ENCODE measurements at regions not wholly inside any gene's neighbourhood (a gene's known extent, or its start where the extent isn't known, plus 50 kb on each side); places are given as distances from the start of the nearest gene placed in this dataset.

DNA sequence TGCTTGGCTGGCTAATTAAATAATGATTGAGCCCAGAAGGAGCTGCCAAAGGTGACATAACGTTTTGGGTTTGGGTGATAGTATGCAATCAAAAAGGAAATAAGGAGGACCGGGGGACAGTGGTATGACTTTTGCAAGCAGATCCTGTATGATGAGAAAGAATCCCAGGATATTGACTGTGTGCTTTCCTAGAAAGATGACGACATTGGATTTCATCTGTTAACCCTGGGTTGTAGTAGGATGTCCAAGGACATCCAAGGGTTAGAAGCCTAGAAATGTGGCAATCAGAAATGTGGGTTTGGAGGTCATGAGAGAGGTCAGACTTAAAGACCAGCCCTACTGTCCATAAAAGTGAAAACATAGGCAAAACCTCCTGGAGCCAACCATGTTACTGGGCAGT, 50.3 kb upstream of the HMHB1 start:
- no peak for DNase-seq (ENCODE audit: extremely low read depth, low read depth, low spot score)

DNA sequence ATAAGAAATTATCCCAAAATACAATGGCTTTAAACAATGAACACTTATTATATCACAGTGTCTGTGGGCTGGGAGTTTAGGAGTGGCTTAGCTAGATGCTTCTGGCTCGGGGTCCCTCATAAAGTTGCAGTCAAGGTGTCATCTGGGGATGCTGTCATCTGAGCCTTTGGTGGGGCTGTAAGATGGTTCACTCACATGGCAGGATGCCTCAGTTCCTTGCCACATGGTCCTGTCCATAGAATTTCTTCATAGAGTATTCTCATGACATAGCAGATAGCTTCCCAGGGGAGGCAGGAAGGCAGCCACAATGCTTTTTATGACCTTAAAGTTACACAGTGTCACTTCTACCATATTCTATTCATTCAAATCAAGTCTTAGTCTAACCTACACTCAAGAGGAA, 51.2 kb upstream of the HMHB1 start:
- DNase-seq (ENCODE audit: extremely low read depth, low read depth, low spot score) = no peak

DNA sequence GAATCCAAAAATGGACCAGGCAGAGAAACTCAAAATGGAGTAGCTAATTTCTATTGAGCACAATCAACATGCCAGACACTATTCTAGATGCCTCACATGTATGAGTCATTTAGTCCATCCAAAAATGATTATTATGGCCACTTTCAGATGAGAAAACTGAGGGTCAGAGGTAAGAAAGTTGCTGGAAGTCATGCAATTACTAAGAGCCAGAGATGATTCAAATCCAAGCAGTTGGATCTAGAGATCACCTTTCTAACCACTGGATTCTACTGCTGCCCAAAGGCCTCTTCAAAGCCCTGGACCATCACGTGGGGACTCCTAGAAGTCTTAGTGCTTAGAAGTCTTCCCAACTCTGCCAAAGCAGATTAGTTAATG, 51.8 kb upstream of the HMHB1 start:
- DNase-seq (ENCODE audit: extremely low read depth, low read depth, low spot score) = no peak

DNA sequence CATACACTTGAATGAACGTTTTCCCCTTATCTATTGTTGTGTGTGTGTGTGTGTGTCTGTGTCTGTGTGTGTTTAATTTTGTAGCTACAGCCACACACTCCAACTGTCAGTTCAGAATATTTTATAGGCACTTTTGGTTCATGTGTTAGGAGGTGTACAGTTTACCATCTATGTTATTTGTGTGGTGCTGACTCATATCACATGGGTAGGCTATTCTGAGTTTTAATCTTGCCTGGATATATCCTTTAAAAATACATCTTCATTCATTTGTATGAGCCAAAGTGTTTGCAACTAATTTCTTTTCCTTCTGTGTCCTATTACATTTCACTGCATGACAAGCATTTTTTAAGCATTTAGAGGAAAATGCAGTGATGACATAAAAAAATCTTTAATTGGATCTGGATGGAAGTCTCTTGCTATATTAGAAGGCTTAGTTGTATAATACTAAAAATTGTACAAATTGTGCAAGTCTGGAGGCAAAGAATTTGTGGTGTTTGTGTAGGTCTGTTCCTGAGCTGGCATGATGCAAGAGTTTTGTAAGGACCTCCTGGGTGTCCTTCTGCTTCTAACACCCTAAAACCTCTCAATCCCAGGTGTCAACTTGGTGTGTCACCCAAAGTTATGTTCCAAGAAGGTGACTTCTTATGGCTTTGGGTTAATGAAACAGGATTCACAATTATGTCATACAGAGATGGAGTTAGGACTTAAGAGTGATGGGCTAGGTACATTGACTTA, 52.4 kb upstream of the HMHB1 start:
- no peak for DNase-seq (ENCODE audit: extremely low read depth, low read depth, low spot score)

DNA sequence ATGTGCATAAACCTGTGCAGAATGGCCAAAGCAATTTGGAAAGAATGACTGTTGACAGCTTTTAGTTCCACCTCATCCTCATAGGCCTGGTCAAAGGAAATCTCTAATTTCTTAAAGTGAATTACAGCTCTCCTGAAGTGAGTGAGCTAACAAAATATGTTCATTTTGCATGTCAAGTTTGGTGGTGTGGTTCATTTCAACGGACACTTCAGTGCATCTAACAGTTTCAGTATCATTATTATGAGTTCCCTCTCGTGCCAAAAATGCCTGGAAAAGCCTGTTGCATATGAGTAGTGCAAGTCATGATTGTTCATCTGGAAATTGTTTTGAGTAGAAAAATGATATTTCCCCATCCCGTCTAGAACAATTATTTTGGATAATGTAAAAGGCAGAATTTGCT, 53.2 kb upstream of the HMHB1 start:
- DNase-seq (ENCODE audit: extremely low read depth, low read depth, low spot score) = no peak

DNA sequence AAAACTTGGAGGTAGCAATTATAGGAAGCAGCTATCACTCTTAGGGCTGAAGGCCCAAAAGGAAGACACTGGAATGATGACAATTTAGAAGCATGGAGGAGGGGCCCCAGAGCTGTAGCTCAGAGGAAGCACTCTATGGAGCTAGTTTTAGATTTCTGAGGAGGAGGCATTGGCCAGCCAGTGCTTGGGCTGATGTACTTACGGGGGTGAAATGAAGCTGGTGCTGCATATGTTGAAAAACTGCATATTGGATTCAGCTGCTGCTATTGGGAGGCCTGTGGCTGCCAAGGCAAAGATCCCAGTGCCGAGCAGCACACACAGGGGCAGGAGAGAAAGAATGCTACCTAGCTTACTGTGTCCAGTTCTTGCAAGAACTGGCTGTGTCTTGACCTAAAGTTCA, 53.9 kb upstream of the HMHB1 start:
- DNase-seq (ENCODE audit: extremely low read depth, low read depth, low spot score) = no peak

DNA sequence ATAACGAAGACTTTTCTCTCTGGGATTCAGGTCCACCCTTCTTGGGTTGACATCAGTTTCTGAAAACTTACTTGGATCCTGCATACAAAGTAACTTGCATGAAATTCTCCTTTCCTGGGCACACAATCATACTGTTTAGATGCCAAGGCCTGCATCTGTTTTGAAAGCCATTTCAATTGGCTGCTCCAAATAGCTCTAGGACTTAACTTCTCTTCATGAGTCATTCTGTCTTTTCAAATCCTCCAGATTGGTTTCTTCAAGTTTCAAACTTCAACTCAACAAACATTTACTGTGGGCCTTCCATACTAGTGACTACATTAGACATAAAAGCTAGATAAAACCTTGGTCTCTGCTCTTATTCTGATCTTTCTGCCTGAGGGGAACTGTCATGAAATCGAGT, 54.8 kb upstream of the HMHB1 start:
- DNase-seq (ENCODE audit: extremely low read depth, low read depth, low spot score) = no peak

DNA sequence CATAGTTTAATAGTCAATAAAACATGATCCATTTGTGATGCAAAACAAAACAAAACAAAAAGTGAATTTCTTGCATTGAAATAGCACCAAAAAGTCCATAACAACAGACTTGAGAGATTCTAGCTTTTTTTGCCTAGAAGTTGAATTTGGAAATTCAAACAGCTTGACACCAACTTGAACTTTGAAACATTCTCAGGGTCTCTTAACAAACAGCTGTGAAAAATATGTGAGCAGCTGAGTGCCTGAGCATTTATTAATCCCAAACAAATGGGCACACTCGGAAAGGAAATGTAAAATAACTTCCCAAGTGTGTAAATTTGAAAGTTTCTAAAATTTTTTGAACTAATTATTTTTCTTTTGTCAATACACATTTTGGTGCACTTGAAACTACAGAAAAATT, 56.0 kb upstream of the HMHB1 start:
- DNase-seq (ENCODE audit: extremely low read depth, low read depth, low spot score) = no peak

DNA sequence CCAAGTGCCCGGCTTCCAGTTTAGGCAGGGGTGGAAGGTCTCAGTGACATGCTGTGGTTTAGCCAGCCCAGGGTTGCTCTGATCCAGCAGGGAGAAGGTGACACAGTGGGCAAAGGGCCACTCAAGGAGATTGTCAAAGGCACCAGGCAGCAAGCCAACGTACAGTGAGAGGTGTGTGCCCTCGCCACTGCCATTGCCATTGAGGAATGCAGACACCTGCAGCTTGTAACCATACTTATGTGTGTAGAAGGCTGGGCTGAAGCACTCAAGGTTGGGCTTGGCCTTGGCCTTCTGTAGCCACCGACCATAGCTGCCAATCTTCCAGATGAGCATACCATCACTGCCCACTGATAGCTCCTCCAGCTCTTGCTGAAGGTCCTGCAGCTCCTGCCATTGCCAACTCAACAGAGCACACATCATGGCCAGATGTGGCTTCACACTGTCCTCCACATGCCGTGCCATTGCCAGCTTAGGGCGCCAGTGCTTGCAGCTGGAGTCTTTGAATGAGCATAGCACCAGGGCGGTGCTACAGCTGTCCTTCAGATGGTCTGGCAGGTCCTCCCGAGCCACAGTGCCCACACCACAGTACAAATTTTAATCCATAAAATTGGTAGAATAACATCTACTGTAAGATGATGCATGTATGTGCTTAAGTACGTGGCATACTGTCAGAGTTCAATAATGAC, 59.7 kb upstream of the HMHB1 start:
- no peak for DNase-seq (ENCODE audit: extremely low read depth, low read depth, low spot score)

DNA sequence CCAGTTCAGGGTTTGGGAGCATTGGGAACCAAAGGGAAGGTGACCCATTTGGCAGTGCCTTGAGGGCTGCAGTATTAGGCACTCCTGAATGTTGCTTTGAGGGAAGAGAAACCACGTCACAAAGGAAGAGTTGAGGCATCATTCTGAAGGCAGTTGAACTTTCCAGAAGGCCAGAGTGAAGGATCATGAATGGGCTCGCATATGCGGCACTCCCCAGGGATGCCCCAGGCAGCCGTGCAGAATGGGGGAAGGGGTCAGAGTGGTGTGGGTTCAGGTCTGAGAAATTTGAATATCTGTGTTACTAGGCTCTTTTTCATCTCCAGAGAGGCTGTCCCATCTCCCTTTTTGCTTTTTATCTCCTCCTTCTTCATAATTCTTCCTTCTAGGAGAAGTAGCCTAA, 60.6 kb upstream of the HMHB1 start:
- DNase-seq (ENCODE audit: extremely low read depth, low read depth, low spot score) = no peak

DNA sequence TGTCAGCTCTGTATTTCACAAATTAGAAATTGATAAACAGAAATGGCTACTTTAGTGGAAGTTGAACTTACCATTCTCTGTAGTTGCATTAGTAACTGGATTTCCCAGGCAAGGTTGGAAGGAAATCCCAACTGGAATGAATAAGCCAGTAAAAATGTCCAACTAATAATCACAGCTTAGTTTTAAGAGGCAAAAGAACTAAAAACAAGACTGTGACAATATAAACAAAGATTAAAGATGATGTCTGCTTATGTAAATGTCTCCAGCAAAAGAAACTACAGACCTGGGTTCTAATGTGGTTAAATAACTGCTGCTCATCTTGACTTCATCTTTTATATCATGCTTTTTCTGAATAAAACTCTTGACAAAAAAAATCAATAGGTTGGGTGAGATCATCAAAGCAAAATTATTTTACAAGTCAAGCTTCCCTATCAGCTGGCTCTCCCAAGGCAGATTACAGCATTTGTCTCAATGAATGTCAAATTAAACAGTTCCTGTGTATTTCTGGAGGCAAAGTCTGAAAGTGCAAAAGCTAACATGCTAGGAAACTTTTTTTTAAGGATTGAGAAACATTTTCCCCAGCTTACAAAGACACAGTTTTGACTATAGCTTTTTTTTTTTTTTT, 62.3 kb upstream of the HMHB1 start:
- no peak for DNase-seq (ENCODE audit: extremely low read depth, low read depth, low spot score)

DNA sequence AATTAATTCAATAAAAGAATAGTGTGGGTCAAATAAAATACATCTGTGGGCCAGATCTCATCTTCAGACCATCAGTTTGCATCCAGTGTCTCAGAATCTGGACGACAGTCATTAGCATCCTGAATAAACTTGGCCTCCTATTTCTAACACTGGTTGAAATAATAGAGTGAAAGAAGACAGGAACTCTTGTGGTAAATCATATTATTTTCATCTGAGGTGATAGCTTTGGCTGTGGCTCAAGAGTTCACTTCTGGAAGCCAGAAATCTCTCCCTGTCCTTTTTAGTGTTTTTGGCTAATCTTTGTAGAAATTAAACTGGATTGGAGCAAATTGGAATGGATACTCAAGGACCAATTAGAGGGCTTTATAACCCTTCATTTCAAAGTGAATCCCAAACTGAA, 63.4 kb upstream of the HMHB1 start:
- DNase-seq (ENCODE audit: extremely low read depth, low read depth, low spot score) = no peak

DNA sequence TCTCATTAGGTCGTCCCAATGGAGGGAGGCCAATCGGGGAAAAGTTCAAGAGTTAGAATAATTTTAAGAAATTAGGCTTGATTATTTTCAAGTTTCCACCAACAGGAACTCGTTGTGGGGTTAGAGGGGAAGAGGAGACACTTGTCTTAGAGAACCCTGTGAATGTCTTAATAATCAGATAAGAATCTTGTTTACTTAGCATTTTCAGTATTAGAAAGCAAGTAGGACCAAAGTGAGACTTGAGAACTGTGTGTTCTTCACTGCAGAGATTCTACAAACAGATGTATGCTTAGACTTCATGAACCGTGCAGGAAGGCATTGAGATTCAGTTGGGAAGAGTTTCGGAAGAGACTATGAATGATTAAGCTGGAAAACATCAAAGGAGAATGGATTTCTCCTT, 69.0 kb upstream of the HMHB1 start:
- no peak for DNase-seq (ENCODE audit: extremely low read depth, low read depth, low spot score)

DNA sequence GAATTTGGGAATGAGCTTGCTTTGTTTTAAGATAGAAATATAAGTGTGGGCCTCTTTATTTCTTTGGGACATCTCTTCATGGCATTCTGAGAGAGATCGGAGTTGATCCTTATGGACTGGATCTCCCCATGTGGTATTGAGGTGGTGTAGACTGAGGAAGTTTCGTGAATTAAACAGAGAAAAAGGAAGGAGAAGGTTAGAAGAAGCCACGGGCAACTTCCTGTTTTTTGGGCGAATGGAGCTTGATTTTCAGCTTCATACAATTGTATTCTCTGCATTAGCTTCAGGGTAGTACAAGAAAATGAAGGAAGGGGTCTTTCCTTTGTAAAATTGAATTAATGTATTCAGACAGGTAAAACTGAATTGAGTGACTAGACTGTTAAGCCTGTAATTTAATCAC, 70.5 kb upstream of the HMHB1 start:
- no peak for DNase-seq (ENCODE audit: extremely low read depth, low read depth, low spot score)

DNA sequence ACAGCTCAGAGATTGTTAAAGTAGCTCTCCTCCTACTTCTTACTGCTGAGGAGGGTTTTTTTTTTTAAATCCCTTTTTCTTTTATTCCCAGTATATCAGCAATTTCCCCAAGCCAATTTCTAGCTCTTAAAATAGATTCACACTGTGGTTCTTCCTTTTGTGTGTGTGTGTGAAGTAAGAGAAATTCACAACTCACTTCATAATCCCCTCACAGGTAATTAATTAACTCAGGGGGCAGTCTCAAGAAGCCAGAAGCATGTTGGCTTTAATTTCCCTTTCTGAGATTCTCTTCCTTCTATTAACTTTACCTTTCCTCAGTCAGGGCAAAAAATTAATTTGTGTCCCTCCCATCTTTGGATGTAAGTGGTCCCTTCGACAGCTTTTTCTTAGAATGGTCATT, 71.0 kb upstream of the HMHB1 start:
- no peak for DNase-seq (ENCODE audit: extremely low read depth, low read depth, low spot score)

DNA sequence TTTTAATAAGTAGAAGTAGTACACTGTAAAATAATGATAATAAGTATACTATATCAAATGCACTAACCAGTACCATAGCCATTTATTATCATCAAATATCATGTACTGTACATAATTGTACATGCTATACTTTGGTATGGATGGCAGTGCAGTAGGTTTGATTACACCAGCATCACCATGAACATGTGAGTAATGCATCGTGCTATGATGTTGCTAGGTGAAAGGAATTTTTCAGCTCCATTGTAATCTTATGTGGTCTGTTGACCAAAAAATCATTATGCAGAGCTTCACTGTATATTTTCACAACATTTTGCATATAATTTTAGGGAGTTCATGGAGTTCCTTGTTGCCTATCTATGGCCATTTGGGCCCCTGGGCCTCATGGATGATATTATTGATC, 72.2 kb upstream of the HMHB1 start:
- no peak for DNase-seq (ENCODE audit: extremely low read depth, low read depth, low spot score)

DNA sequence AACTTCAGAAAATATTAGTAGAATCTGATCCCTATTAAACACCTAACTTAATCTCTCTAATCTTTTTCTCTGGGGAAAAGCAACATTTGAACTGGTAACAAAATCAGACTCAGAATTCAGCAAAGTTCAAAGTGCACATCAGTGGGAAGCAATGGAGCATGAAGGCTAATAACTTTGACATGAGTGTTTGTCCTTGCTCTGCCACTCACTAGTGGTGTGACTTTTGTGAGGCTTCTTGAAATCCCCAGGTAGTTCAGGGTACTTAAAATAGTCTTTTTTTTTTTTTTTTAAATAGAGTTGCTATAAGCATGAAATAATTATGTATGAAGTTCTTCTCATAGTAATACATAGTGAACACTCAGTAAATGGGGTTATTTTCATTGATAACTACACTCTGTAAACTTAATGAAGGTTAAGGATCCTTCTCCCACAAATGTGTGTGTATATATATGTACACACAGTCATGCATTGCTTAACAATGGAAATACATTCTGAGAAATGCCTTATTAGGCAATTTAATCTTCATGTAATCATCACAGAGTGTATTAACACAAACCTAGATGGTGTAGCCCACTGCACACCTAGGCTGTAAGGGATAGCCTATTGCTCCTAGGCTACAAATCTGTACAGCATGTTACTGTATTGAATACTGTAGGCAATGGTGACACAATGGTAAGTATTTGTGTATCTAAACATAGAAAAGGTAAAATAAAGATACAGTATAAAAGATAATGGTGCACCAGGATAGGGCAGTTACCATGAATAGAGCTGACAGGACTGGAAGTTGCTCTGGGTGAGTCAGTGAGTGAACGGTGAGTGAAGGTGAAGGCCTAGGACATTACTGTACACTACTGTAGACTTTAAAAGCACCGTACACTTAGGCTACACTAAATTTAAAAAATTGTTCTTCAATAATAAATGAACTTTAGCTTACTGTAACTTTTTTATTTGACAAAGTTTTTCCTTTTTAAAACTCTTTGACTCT, 73.3 kb upstream of the HMHB1 start:
- no peak for DNase-seq (ENCODE audit: extremely low read depth, low read depth, low spot score)

DNA sequence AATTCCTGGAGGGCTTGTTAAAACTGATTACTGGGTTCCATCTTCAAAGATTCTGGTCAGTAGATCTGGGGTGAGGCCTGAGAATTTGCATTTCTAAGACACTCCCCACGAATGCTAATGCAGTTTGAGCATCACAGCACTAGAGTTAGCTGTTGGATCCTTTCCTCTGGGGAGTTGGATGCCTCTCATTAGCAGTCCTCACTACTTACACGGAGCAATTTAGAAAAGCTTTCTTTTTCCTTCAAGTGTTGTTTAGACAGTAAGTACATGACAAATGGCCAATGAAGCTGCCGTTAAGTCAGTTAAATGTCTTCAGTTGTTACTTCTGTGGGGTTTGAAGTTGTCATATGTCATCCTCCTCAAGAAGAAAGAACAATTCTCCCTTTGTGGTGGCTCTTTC, 74.9 kb upstream of the HMHB1 start:
- no peak for DNase-seq (ENCODE audit: extremely low read depth, low read depth, low spot score)

DNA sequence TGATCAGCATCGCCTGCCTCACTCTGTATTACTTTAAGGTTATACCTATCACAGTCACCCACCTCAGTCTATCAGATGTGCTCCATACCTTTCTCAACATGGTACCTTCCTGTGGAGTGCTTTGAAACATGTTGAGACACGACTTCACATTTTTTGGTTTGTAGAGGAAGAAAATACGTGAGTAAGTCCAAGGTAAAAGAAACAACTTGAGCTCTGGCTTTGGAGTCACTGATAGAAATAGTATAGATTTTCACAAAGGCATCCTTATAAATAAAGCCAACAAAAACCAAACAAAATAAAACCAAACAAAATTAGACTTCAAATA, 77.5 kb upstream of the HMHB1 start:
- DNase-seq (ENCODE audit: extremely low read depth, low read depth, low spot score) = no peak

DNA sequence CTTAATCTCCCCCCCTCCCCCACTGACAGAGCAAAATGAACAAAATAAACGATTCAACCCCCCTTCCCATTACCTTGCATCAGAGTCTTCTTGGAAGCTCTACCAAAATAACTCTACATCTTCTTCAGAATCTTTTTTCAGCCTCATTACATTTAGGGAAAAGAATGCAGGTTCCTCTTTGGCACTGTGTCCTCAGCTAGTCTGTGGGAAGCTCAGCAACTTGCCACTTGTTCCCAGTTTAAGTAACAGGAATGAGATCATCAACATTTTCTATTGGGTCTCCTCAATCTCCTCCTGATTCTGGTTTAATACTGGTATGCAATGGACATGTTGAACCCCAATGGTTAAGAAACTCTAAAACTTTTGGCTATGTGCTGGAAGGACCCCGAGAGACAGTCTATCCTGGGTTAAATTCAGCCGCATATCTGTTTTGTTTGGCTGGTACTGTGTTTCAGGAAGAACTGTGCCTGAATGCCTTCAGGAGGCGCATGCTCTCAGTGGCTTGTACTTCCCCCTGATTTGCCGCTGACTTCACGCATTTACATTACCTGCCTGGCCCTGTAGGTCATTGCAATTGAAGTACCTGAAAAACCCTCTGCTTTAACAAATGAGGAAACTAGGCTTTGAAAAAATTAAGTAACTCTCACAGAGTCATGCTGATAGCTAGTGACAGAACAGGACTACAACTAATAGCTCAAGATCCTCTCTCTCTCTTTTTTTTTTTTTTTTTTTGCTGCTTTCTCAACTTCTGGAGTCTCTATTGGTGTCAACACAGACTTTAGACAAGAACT, 78.1 kb upstream of the HMHB1 start:
- DNase-seq (ENCODE audit: extremely low read depth, low read depth, low spot score) = no peak

DNA sequence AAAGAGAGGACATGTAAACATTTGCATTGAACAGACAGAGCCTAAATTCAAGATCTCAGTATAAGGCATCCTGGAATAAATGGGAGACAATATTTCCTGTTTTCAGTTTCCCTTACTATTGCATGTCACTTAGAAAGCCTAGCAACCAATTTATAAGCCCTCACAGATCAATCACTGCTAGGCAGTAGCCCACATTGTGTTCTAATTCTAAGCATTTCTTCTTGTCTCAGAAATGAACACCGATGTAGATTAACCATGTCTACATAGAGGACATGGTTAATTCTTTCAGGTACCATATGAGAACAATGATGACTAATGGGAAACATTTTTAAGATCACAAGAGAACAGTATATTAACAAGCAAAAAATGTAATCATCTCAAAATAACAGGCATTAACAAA, 79.6 kb upstream of the HMHB1 start:
- no peak for DNase-seq (ENCODE audit: extremely low read depth, low read depth, low spot score)
